ENCODE measurements at regions not wholly inside any gene's neighbourhood (a gene's known extent, or its start where the extent isn't known, plus 50 kb on each side); places are given as distances from the start of the nearest gene placed in this dataset.

- no peak for TF ChIP-seq CTCF (IDR thresholded peaks at IDR 0.05)
- TF ChIP-seq POLR2AphosphoS5 (IDR thresholded peaks at IDR 0.05), result no peak
- TF ChIP-seq POLR2A (IDR thresholded peaks at IDR 0.05), result no peak
These were observed 73.9 kb upstream of the SOX11 start for GRCh38 chr2:5618271-5618670.

Measured in breast epithelium (tissue), 3 donors.